ENCODE measurements at regions not wholly inside any gene's neighbourhood (a gene's known extent, or its start where the extent isn't known, plus 50 kb on each side); places are given as distances from the start of the nearest gene placed in this dataset.
"Not testable (repeated sequence)": the region's sequence is repeated elsewhere in the genome, so short reads cannot be mapped to it uniquely, and the experiment has no call there.

DNA sequence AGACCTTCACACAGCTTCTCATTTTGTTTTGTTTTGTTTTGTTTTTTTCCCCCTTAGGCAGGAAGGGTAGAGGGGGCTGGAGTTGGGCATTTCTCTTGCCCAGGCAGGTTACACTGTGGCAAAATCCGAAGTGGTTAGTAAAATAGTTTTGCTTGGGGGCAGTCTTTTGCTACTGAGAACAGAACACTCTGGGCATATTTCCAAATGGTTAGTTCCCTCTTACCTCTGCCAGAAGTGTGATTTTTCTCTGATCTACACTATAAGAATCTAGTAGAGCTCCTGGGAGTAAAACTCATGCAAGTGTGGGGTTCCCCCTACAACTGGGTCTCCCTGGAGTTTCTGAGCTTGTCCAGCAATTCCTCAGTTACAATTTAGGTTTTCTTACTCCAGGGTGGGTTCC, 61.7 kb downstream of the NPS start:
- no peak for DNase-seq

DNA sequence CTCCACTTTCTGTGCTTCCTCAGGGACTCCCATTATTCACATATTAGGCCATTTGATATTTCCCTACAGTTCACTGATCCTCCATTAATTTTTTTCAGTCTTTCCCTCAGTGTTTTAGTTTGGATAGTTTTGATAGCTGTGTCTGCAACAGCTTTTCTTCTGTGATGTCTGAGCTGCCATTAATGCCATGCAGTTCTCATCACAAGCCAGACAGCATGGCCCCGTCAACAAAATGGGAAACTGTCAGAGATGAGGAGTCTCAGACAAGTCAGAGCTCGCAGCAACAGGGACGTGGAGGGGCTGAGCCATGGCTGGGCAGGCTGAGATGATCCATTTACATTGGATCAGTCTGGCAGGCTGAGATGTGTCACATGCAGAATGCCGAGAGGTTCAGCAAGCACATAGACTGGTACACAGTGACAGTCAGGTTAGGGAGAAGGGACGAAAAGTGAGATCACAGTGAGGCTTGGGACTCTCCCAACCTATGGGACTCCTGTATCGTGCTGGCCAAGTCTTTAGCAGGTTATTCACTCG, 65.4 kb downstream of the NPS start:
- DNase-seq = no peak

- no peak for DNase-seq
These were observed 69.7 kb downstream of the NPS start for GRCh38 chr10:127618797-127619196.

DNA sequence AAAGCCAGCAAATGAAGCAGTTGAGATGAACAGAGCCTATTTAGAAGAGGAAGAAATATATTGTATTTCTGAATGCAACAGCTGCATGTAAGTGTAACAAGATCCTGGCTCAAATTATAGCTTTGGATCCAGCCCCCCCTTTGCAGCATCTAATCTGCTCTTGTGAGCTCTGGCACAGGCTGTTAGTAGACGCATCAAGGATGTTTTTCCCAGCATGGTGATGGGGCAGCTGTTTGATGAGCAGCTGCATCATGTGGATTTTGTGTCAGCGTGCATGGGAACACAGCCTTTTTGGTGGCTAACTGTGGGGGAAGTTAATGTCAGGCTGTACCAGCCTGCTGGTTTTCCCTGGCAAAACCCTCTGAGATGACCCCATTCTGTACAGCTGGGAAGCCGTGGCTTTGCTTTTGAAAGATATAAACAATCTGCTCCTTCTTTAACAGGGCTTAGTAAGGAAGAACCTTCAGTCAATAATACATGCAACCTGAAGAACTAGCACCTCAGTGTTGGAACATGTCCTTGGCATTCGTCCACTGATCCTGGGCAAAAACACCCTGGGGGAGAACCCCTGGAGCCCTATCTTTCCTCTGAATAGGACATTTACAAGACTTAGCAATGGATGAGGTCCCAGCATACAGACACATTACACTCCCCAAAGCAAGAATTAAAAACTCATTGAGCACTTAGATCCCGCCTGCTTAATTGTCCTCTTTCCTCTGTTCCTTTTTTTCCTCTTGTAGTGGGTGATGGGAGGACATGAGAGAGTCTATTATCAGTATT, 70.6 kb downstream of the NPS start:
- DNase-seq = peak; percentile 52

DNA sequence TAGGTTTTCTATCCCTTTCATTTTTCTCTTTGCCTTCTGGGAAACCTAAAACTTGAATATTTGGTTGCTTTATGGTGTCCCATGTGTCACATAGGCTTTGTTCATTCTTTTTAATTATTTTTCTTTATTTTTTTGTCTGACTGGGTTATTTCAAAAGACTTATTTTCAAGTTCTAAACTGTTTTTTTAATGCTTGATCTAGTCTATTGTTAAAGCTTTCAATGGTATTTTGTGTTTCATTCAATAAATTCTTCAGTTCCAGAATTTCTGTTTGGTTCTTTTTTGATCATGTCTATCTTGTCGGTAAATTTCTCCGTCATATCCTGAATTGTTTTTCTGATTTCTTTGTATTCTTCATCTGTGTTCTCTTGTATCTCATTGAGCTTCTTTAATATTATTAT, 86.8 kb downstream of the NPS start:
- DNase-seq = no peak

DNA sequence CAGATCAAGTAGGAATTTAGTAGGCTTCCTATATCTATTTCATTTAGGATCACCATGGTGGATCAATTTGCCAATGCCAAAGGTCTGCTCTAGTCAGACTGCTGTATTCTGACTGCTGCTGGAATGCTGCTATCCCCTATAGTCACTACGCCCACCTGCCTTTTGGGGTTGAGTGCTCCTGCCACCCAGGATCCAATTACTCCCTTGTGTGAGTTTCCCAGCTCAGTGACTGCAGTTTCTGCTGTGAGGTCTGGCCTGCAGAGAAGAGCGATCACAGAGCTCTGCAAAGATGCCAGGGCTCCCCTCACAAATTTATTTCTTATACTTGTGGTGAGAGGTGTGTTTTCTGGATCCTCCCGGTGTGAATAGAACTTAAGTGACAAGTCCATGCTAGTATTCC, 88.1 kb upstream of the FOXI2 start:
- no peak for DNase-seq

DNA sequence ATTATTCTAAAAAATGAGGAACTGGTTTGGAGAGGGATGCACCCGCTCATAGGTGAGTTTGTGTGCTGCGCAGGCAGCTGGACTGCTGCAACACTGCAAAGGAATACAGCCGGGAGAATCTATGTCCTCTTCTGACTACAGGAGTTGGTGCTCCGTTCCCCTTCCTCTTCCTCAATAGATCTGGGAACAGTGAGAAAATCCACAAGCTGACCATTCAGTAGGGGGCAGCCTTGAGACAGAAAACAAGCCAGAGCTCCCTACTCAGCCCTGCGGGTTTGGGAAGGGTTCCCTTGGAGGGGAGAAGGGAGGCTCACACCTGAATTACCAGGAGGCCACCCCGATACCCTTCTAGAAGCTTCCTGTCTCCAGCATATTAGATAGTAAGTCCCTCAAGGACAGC, 87.3 kb upstream of the FOXI2 start:
- no peak for DNase-seq

DNA sequence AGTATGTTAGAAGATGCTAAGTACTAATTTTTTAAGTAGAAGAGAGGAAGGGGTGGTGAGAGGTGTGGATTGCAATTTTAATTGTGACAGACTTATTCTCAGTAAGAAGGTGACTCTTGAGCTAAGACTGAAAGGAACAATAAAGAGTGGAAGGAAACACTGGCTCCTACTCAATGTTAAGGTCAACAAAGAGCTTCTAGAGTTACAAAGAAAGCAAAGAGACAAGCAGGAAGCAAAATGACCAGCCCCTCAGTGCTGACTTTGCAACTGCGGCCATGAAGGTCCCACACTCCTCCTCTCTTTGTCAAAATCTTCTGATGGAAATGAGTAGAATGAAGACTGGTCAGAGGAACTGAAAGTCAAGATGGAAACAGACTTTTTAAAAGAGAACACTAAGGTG, 79.9 kb upstream of the FOXI2 start:
- no peak for DNase-seq

- not testable (repeated sequence) for DNase-seq
These were observed 60.6 kb upstream of the FOXI2 start for GRCh38 chr10:127676430-127676829.

- DNase-seq = no peak
These were observed 58.9 kb upstream of the FOXI2 start for GRCh38 chr10:127678091-127678490.

GRCh38 chr10:127679642-127680255, 57.2 kb upstream of the FOXI2 start:
- DNase-seq = no peak
